Neural cell (in vitro differentiated cells): ENCODE measurements at regions not wholly inside any gene's neighbourhood (a gene's known extent, or its start where the extent isn't known, plus 50 kb on each side); places are given as distances from the start of the nearest gene placed in this dataset.
A peak's percentile ranks its signal among the peaks of the same experiment; 100 is the strongest.

ENCODE experiments used
- H2AFZ ChIP-seq: fragments of 200-600, 300-800 bp; sonication (generic), shearing (Covaris generic); 2 replicates; pipeline ENCODE4 v1.6.0; 2014; ENCODE audit warnings: low read depth, mild to moderate bottlenecking, antibody characterized with exemption, low read length, moderate library complexity
- H3F3A ChIP-seq: fragments of 200-600 bp; shearing (Covaris generic); 2 replicates; pipeline ENCODE4 v1.6.1; 2016; ENCODE audit warnings: mild to moderate bottlenecking, moderate library complexity, mixed read lengths, antibody characterized with exemption, low read length; ENCODE audit not compliant: insufficient read depth, poor library complexity, severe bottlenecking
- H3K27ac ChIP-seq: fragments of 200-600, 300-800 bp; sonication (generic), shearing (Covaris generic); 2 replicates; pipeline ENCODE4 v1.5.1; 2014; ENCODE audit warnings: mild to moderate bottlenecking, low read length, moderate library complexity
- H3K27me3 ChIP-seq: fragments of 300-800, 200-600 bp; sonication (generic), shearing (Covaris generic); 2 replicates; pipeline ENCODE4 v1.6.0; 2014; ENCODE audit warnings: mild to moderate bottlenecking, low read depth, low read length, moderate library complexity; ENCODE audit not compliant: insufficient read depth
- H3K36me3 ChIP-seq: fragments of 300-800, 200-600 bp; sonication (generic), shearing (Covaris generic); 2 replicates; pipeline ENCODE4 v1.5.1; 2014; ENCODE audit warnings: mild to moderate bottlenecking, antibody characterized with exemption, low read length, moderate library complexity; ENCODE audit not compliant: insufficient read depth
- H3K4me2 ChIP-seq: fragments of 300-800, 200-600 bp; sonication (generic), shearing (Covaris generic); 2 replicates; pipeline ENCODE4 v1.6.0; 2014; ENCODE audit warnings: mild to moderate bottlenecking, low read length
- H3K4me3 ChIP-seq: fragments of 300-800, 200-600 bp; sonication (generic), shearing (Covaris generic); 2 replicates; pipeline ENCODE4 v1.5.1; 2014; ENCODE audit warnings: mild to moderate bottlenecking, low read length, moderate library complexity
- H3K79me2 ChIP-seq: fragments of 200-600 bp; shearing (Covaris generic); replicated peaks from 2 replicates; pipeline ENCODE4 v1.6.0; 2014; ENCODE audit warnings: mild to moderate bottlenecking, low read length, moderate library complexity; ENCODE audit not compliant: insufficient read depth
- H3K9ac ChIP-seq: fragments of 300-800, 200-600 bp; sonication (generic), shearing (Covaris generic); 2 replicates; pipeline ENCODE4 v1.6.1; 2016; ENCODE audit warnings: mild to moderate bottlenecking, low read length, mixed read lengths
- H3K9me2 ChIP-seq: fragments of 200-600 bp; shearing (Covaris generic); 2 replicates; pipeline ENCODE4 v1.6.1; 2016; ENCODE audit warnings: mild to moderate bottlenecking, low read length, mixed read lengths; ENCODE audit not compliant: insufficient read depth
- H3K9me3 ChIP-seq: fragments of 200-600, 300-800 bp; sonication (generic), shearing (Covaris generic); 2 replicates; pipeline ENCODE4 v1.6.1; 2016; ENCODE audit warnings: mild to moderate bottlenecking, mixed run types, low read length, moderate library complexity, mixed read lengths
- H4K20me1 ChIP-seq: fragments of 200-600 bp; shearing (Covaris generic); 2 replicates; pipeline ENCODE4 v1.6.1; 2016; ENCODE audit warnings: mild to moderate bottlenecking, mixed run types; ENCODE audit not compliant: insufficient read depth
- CTCF ChIP-seq: fragments of 450-650 bp; IDR thresholded peaks from 2 replicates; pipeline ENCODE4 v1.5.1; 2014; ENCODE audit warnings: antibody characterized with exemption, mild to moderate bottlenecking, moderate library complexity; ENCODE audit not compliant: poor library complexity, severe bottlenecking
- EP300 ChIP-seq: fragments of 450-650 bp; conservative IDR thresholded peaks from 2 replicates; pipeline ENCODE4 v1.6.1; 2014; ENCODE audit warnings: antibody characterized with exemption, mild to moderate bottlenecking, moderate library complexity; ENCODE audit not compliant: poor library complexity, severe bottlenecking
- EZH2 ChIP-seq: fragments of 200-600, 300-800 bp; shearing (Covaris generic), sonication (generic); IDR thresholded peaks from 2 replicates; pipeline ENCODE4 v1.6.1; 2014; ENCODE audit warnings: antibody characterized with exemption, low read length, borderline replicate concordance, mild to moderate bottlenecking; ENCODE audit not compliant: insufficient read depth, poor library complexity, severe bottlenecking
- MXI1 ChIP-seq: fragments of 450-650 bp; conservative IDR thresholded peaks from 2 replicates; pipeline ENCODE4 v1.6.1; 2014; ENCODE audit warnings: antibody characterized with exemption, mild to moderate bottlenecking; ENCODE audit not compliant: poor library complexity, severe bottlenecking
- POLR2AphosphoS5 ChIP-seq: IDR thresholded peaks from 2 replicates; pipeline ENCODE4 v1.6.1; 2012
- RAD21 ChIP-seq: fragments of 450-650 bp; conservative IDR thresholded peaks from 2 replicates; pipeline ENCODE4 v1.6.1; 2014; ENCODE audit warnings: antibody characterized with exemption, mild to moderate bottlenecking, moderate library complexity
- REST ChIP-seq: IDR thresholded peaks from 2 replicates; pipeline ENCODE4 v1.6.1; 2012; ENCODE audit warnings: borderline replicate concordance
- SMC3 ChIP-seq: fragments of 450-650 bp; conservative IDR thresholded peaks from 2 replicates; pipeline ENCODE4 v1.6.1; 2014; ENCODE audit warnings: antibody characterized with exemption, mild to moderate bottlenecking, moderate library complexity; ENCODE audit not compliant: poor library complexity
- TAF1 ChIP-seq: IDR thresholded peaks from 2 replicates; pipeline ENCODE4 v1.6.1; 2012; ENCODE audit warnings: low read depth

- Histone ChIP-seq H3K4me2 (no peak overlapping the region), H3K27ac (peak overlapping the region; percentile 11), H2AFZ (no peak overlapping the region), H3K36me3 (no peaks in the 10 kb centered on the region), H3K27me3 (no peaks in the 10 kb centered on the region), H3K9ac (no peak overlapping the region), H3K79me2 (no peaks in the 10 kb centered on the region), H4K20me1 (no peaks in the 10 kb centered on the region), H3K9me3 (no peaks in the 10 kb centered on the region), H3K9me2 (no peaks in the 10 kb centered on the region), H3F3A (no peaks in the 10 kb centered on the region), H3K4me3 (no peak overlapping the region)
- TF ChIP-seq RAD21 (no peak), CTCF (peak; percentile 9)
These were observed 378.9 kb downstream of the PREX1 start for GRCh38 chr20:48448666-48449600.

GRCh38 chr20:48447456-48447855 lies 380.3 kb downstream of the PREX1 start:
- TF ChIP-seq EZH2 (no peak), EP300 (no peak), CTCF (no peak), TAF1 (no peak), POLR2AphosphoS5 (no peak), MXI1 (no peak), SMC3 (no peak)
- no peaks in the 10 kb centered on the region for H3F3A ChIP-seq
- no peaks in the 10 kb centered on the region for H4K20me1 ChIP-seq
- no peaks in the 10 kb centered on the region for H3K79me2 ChIP-seq
- H3K9me3 ChIP-seq: no peaks in the 10 kb centered on the region
- no peak overlapping the region for H2AFZ ChIP-seq
- H3K27ac ChIP-seq: no peak overlapping the region
- no peaks in the 10 kb centered on the region for H3K27me3 ChIP-seq
- no peaks in the 10 kb centered on the region for H3K9me2 ChIP-seq
- no peaks in the 10 kb centered on the region for H3K36me3 ChIP-seq
- H3K4me2 ChIP-seq: no peak overlapping the region
- no peak overlapping the region for H3K4me3 ChIP-seq
- H3K9ac ChIP-seq: no peak overlapping the region

GRCh38 chr20:48445827-48446226 lies 382.0 kb downstream of the PREX1 start:
- H3K9me3 ChIP-seq: no peaks in the 10 kb centered on the region
- no peaks in the 10 kb centered on the region for H3F3A ChIP-seq
- no peak overlapping the region for H3K4me2 ChIP-seq
- no peak overlapping the region for H3K4me3 ChIP-seq
- H2AFZ ChIP-seq: no peak overlapping the region
- no peaks in the 10 kb centered on the region for H3K27me3 ChIP-seq
- H3K79me2 ChIP-seq: no peaks in the 10 kb centered on the region
- TF ChIP-seq MXI1 (no peak), CTCF (no peak), REST (no peak), RAD21 (no peak), POLR2AphosphoS5 (no peak), TAF1 (no peak), EZH2 (no peak), SMC3 (no peak), EP300 (no peak)
- no peaks in the 10 kb centered on the region for H3K9me2 ChIP-seq
- no peaks in the 10 kb centered on the region for H4K20me1 ChIP-seq
- no peak overlapping the region for H3K27ac ChIP-seq
- no peak overlapping the region for H3K9ac ChIP-seq
- no peaks in the 10 kb centered on the region for H3K36me3 ChIP-seq
